HEK293T (cell line): ENCODE measurements at regions not wholly inside any gene's neighbourhood (a gene's known extent, or its start where the extent isn't known, plus 50 kb on each side); places are given as distances from the start of the nearest gene placed in this dataset.

ENCODE experiments used
- BHLHE40 ChIP-seq: fragments of 450-650 bp; IDR thresholded peaks from 2 replicates; pipeline ENCODE4 v1.6.1; 2016; ENCODE audit warnings: mild to moderate bottlenecking, moderate library complexity, borderline replicate concordance
- CTBP1 ChIP-seq: fragments of 450-650 bp; IDR thresholded peaks from 2 replicates; pipeline ENCODE4 v1.6.1; 2016; ENCODE audit warnings: borderline replicate concordance
- ELF4 ChIP-seq: fragments of 450-650 bp; IDR thresholded peaks from 2 replicates; pipeline ENCODE4 v1.6.1; 2017; ENCODE audit warnings: antibody characterized with exemption
- FOXK2 ChIP-seq: fragments of 450-650 bp; IDR thresholded peaks from 2 replicates; pipeline ENCODE4 v1.6.1; 2016; ENCODE audit warnings: mild to moderate bottlenecking
- FOXM1 ChIP-seq: fragments of 450-650 bp; IDR thresholded peaks from 2 replicates; pipeline ENCODE4 v1.6.1; 2017; ENCODE audit warnings: mild to moderate bottlenecking, borderline replicate concordance
- L3MBTL2 ChIP-seq: fragments of 450-650 bp; conservative IDR thresholded peaks from 2 replicates; pipeline ENCODE4 v1.6.1; 2016; ENCODE audit warnings: mild to moderate bottlenecking
- NFRKB ChIP-seq: fragments of 450-650 bp; IDR thresholded peaks from 2 replicates; pipeline ENCODE4 v1.6.1; 2016; ENCODE audit warnings: mild to moderate bottlenecking, moderate library complexity
- PKNOX1 ChIP-seq: fragments of 450-650 bp; IDR thresholded peaks from 2 replicates; pipeline ENCODE4 v1.6.1; 2016
- SP1 ChIP-seq: fragments of 450-650 bp; IDR thresholded peaks from 2 replicates; pipeline ENCODE4 v1.6.1; 2017
- TARDBP ChIP-seq: fragments of 450-650 bp; IDR thresholded peaks from 2 replicates; pipeline ENCODE4 v1.6.1; 2016
- ZNF384 ChIP-seq: fragments of 450-650 bp; IDR thresholded peaks from 2 replicates; pipeline ENCODE4 v1.6.1; 2016

GRCh38 chr15:93523481-93523880 lies 434.5 kb upstream of the RGMA start:
- TF ChIP-seq PKNOX1, result no peak
- TF ChIP-seq TARDBP, result no peak
- no peak for TF ChIP-seq BHLHE40
- TF ChIP-seq ELF4, result no peak
- no peak for TF ChIP-seq ZNF384
- no peak for TF ChIP-seq CTBP1
- no peak for TF ChIP-seq SP1
- TF ChIP-seq NFRKB, result no peak
- no peak for TF ChIP-seq L3MBTL2
- no peak for TF ChIP-seq FOXM1
- no peak for TF ChIP-seq FOXK2
